ENCODE measurements at regions not wholly inside any gene's neighbourhood (a gene's known extent, or its start where the extent isn't known, plus 50 kb on each side); places are given as distances from the start of the nearest gene placed in this dataset.

DNA sequence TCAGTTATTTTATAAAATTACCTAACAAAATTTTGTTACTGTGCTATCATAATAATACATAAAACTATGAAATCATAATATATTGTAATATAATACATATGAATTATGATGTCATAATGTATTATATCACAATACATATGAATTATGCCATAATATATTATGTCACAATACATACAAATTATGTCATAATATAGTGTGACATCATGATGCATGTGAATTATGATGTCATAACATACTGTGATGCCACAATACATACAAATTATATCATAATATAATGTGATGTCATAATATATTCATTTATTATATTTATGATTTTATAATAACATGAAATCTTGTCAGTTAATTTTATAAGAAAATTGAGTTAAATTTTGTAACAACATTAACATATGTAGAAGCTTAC lies 2021.6 kb downstream of the TP53TG3F start:
- TF ChIP-seq POLR2A (IDR thresholded peaks at IDR 0.05) (no peak), POLR2AphosphoS5 (IDR thresholded peaks at IDR 0.05) (no peak)
- TF ChIP-seq, protein P1, sequence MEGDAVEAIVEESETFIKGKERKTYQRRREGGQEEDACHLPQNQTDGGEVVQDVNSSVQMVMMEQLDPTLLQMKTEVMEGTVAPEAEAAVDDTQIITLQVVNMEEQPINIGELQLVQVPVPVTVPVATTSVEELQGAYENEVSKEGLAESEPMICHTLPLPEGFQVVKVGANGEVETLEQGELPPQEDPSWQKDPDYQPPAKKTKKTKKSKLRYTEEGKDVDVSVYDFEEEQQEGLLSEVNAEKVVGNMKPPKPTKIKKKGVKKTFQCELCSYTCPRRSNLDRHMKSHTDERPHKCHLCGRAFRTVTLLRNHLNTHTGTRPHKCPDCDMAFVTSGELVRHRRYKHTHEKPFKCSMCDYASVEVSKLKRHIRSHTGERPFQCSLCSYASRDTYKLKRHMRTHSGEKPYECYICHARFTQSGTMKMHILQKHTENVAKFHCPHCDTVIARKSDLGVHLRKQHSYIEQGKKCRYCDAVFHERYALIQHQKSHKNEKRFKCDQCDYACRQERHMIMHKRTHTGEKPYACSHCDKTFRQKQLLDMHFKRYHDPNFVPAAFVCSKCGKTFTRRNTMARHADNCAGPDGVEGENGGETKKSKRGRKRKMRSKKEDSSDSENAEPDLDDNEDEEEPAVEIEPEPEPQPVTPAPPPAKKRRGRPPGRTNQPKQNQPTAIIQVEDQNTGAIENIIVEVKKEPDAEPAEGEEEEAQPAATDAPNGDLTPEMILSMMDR (IDR thresholded peaks at IDR 0.05): no peak
